Epithelial cell of prostate (primary cell): ENCODE measurements at regions not wholly inside any gene's neighbourhood (a gene's known extent, or its start where the extent isn't known, plus 50 kb on each side); places are given as distances from the start of the nearest gene placed in this dataset.

Experiments used
- DNase-seq: peaks from one replicate; pipeline ENCODE4 v3.0.0-alpha.2; 2011; ENCODE audit warnings: low read depth, low spot score
- H3K27ac ChIP-seq: fragments of 450-650 bp; 2 replicates; pipeline ENCODE4 v1.5.1; 2017; ENCODE audit warnings: mild to moderate bottlenecking

- H3K27ac ChIP-seq, result no peak overlapping the region
- no peak for DNase-seq
Observed at GRCh38 chr12:66837311-66837627, 158.4 kb upstream of the GRIP1 start.

- H3K27ac ChIP-seq, result no peak overlapping the region
- no peak for DNase-seq
Observed at GRCh38 chr12:66838366-66838765, 159.5 kb upstream of the GRIP1 start.

- no peak for DNase-seq
- no peak overlapping the region for H3K27ac ChIP-seq
Observed at GRCh38 chr12:66848967-66849366, 170.1 kb upstream of the GRIP1 start.

DNA sequence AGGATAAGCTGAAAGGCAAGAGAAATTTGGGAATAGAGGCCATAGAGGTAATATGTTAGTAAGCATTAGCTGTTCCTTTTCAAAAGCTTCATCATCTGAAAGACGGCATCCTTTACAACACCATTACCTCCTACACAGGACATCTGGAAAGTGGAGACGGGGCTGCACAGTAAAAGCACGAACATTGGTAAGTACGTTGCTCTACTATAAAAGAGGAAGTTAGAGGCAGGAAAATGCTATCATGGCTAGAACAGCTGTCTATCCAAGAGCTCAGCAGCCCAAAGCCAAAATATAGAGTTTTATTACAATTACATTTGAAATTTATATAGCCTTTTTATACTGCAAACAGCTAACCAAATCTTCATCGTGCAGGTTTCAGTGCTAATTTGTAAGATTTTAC lies 172.3 kb upstream of the GRIP1 start:
- no peak overlapping the region for H3K27ac ChIP-seq
- DNase-seq, result no peak

DNA sequence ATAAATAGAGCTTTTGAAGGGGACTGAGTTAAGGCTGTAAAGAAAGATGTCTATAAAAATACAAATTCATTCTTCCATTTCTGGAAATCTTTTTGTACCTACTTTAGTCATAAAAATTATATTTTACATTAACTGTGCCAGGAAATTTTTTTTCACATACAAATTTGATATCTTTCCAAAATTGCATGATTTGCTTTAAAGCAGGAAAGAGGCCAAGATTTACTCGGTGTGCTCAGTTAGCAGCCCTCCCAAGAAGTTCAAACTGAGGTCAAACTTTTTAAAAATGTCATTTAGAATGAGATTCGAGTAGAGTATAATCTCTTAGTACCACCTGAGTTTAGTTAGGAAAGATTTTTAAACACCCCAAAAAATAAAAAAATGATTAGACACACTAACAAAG lies 173.2 kb upstream of the GRIP1 start:
- DNase-seq, result no peak
- H3K27ac ChIP-seq, result no peak overlapping the region

GRCh38 chr12:66852765-66853164 lies 173.9 kb upstream of the GRIP1 start:
- DNase-seq, result no peak

GRCh38 chr12:66859751-66860440 lies 181.0 kb upstream of the GRIP1 start:
- H3K27ac ChIP-seq, result no peak overlapping the region
- DNase-seq, result no peak

More at GRCh38 chr12:66852765-66853164, 173.9 kb upstream of the GRIP1 start:
- no peak overlapping the region for H3K27ac ChIP-seq

GRCh38 chr12:66860752-66861750 lies 182.2 kb upstream of the GRIP1 start:
- no peak overlapping the region for H3K27ac ChIP-seq
- DNase-seq, result no peak

GRCh38 chr12:66862356-66862985 lies 183.6 kb upstream of the GRIP1 start:
- no peak for DNase-seq
- no peak overlapping the region for H3K27ac ChIP-seq

GRCh38 chr12:66863276-66863675 lies 184.4 kb upstream of the GRIP1 start:
- DNase-seq, result no peak
- no peak overlapping the region for H3K27ac ChIP-seq

- H3K27ac ChIP-seq, result no peak overlapping the region
- no peak for DNase-seq
Observed at GRCh38 chr12:66877925-66878324, 199.0 kb upstream of the GRIP1 start.

GRCh38 chr12:66879409-66879808 lies 200.5 kb upstream of the GRIP1 start:
- H3K27ac ChIP-seq, result no peak overlapping the region
- no peak for DNase-seq

DNA sequence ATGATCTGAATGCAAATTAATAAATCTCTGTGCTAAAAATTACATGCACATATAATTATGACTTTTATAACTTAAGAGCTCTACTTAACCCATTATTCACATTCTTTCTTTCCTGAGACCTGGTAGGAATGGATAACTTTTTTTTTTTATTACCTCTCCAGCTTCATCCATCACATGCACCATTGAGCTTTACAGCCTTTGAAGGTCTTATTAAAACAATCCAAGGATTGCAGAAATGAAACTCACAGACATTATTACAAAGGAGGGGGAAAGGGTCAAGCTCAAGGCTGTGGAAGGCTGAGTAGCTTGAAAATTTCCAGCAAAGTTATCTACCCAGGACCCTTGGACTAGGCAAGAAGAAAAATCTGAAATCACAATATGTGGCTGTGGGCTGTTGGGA lies 202.5 kb upstream of the GRIP1 start:
- DNase-seq, result no peak
- no peak overlapping the region for H3K27ac ChIP-seq

GRCh38 chr12:66884091-66884490 lies 205.2 kb upstream of the GRIP1 start:
- no peak overlapping the region for H3K27ac ChIP-seq

DNA sequence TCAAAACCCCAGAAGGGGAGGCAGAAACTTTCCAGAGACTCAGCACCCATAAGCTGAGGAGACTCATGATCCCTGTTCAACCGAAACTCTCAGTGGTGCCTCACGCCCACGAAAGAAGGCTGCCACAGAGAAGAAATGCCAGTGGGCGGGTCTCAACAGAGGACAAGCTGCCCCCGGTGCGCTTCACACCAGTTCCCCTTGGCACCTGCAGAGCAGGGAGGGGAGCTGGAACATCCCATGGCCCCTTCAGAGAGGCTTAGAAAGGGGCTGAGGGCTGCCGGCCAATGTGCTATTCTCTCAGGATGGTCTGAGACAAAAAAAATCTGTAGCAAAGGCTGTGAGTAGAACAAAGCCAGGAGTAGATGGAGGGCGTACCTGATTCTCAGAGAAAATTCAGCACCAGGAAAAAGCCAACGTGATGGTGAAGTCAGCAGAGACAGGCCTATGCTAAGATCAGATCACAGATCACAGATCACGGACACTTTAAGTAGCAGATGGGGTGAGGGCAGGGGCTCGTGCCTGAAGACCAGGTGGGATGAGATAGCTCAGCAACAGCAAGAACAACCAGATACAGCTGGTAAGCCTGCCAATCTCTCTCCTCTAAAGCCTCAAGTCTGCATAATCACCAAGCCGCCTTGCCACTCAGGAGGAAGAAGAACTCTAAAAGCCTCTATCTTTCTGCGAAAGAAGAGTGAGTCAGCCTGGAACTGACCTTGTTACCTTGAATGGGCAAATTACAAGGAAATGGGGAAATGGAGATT lies 206.4 kb upstream of the GRIP1 start:
- DNase-seq, result no peak
- no peak overlapping the region for H3K27ac ChIP-seq

More at GRCh38 chr12:66884091-66884490, 205.2 kb upstream of the GRIP1 start:
- DNase-seq, result no peak

DNA sequence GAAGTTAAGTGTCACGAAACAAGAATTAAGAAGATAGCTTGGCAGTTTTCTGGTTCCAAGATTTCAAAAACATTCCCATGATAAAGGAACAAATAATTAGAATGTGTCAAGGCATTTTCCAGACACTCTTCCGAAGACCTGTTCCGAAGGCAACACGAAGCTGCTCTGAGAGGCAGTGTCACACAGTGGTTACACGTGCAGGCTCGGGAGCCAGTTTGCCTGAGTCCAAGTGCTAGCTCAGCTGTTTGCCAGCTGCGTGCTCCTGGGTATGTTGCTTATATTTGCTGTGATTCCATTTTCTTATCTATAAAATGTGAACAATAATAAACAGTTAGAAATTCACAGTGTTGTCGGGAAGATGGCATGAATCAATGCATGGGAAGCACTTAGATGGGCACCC lies 217.9 kb upstream of the GRIP1 start:
- H3K27ac ChIP-seq, result no peak overlapping the region
- no peak for DNase-seq

- no peak overlapping the region for H3K27ac ChIP-seq
- DNase-seq, result peak; percentile 14
Observed at GRCh38 chr12:66898700-66899469, 220.0 kb upstream of the GRIP1 start.

- no peak for DNase-seq
- no peak overlapping the region for H3K27ac ChIP-seq
Observed at GRCh38 chr12:66899588-66899987, 220.7 kb upstream of the GRIP1 start.

- H3K27ac ChIP-seq, result no peak overlapping the region
- DNase-seq, result no peak
Observed at GRCh38 chr12:66900616-66901015, 221.7 kb upstream of the GRIP1 start.
